Testis (tissue), 2 donors: ENCODE measurements at regions not wholly inside any gene's neighbourhood (a gene's known extent, or its start where the extent isn't known, plus 50 kb on each side); places are given as distances from the start of the nearest gene placed in this dataset.

Experiments used
- POLR2A ChIP-seq: fragments of 450-650 bp; IDR thresholded peaks from one replicate; pipeline ENCODE4 v1.6.1; 2017; ENCODE audit warnings: antibody characterized with exemption, mild to moderate bottlenecking, moderate library complexity
- TF ChIP-seq, protein P1 (sequence below), 3 experiments: fragments of 450-650 bp in 2 of 3; fragments of 200-600 bp in 1 of 3; sonication (generic) in 1 of 3; IDR thresholded peaks; one replicate each; pipeline ENCODE4 v1.5.1; 2016 to 2019; ENCODE audit warnings: antibody characterized with exemption in 3 of 3, mild to moderate bottlenecking in 2 of 3, moderate library complexity in 1 of 3

GRCh38 chr14:98293576-98293975 is 978.4 kb downstream of the BCL11B start:
- TF ChIP-seq, protein P1, sequence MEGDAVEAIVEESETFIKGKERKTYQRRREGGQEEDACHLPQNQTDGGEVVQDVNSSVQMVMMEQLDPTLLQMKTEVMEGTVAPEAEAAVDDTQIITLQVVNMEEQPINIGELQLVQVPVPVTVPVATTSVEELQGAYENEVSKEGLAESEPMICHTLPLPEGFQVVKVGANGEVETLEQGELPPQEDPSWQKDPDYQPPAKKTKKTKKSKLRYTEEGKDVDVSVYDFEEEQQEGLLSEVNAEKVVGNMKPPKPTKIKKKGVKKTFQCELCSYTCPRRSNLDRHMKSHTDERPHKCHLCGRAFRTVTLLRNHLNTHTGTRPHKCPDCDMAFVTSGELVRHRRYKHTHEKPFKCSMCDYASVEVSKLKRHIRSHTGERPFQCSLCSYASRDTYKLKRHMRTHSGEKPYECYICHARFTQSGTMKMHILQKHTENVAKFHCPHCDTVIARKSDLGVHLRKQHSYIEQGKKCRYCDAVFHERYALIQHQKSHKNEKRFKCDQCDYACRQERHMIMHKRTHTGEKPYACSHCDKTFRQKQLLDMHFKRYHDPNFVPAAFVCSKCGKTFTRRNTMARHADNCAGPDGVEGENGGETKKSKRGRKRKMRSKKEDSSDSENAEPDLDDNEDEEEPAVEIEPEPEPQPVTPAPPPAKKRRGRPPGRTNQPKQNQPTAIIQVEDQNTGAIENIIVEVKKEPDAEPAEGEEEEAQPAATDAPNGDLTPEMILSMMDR (IDR thresholded peaks at IDR 0.05) = no peak
- TF ChIP-seq POLR2A = no peak
